ENCODE measurements at regions not wholly inside any gene's neighbourhood (a gene's known extent, or its start where the extent isn't known, plus 50 kb on each side); places are given as distances from the start of the nearest gene placed in this dataset.

- TF ChIP-seq, protein P1, sequence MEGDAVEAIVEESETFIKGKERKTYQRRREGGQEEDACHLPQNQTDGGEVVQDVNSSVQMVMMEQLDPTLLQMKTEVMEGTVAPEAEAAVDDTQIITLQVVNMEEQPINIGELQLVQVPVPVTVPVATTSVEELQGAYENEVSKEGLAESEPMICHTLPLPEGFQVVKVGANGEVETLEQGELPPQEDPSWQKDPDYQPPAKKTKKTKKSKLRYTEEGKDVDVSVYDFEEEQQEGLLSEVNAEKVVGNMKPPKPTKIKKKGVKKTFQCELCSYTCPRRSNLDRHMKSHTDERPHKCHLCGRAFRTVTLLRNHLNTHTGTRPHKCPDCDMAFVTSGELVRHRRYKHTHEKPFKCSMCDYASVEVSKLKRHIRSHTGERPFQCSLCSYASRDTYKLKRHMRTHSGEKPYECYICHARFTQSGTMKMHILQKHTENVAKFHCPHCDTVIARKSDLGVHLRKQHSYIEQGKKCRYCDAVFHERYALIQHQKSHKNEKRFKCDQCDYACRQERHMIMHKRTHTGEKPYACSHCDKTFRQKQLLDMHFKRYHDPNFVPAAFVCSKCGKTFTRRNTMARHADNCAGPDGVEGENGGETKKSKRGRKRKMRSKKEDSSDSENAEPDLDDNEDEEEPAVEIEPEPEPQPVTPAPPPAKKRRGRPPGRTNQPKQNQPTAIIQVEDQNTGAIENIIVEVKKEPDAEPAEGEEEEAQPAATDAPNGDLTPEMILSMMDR (IDR thresholded peaks at IDR 0.05; ENCODE audit: insufficient read depth, low read length): no peak
- TF ChIP-seq, protein P2, sequence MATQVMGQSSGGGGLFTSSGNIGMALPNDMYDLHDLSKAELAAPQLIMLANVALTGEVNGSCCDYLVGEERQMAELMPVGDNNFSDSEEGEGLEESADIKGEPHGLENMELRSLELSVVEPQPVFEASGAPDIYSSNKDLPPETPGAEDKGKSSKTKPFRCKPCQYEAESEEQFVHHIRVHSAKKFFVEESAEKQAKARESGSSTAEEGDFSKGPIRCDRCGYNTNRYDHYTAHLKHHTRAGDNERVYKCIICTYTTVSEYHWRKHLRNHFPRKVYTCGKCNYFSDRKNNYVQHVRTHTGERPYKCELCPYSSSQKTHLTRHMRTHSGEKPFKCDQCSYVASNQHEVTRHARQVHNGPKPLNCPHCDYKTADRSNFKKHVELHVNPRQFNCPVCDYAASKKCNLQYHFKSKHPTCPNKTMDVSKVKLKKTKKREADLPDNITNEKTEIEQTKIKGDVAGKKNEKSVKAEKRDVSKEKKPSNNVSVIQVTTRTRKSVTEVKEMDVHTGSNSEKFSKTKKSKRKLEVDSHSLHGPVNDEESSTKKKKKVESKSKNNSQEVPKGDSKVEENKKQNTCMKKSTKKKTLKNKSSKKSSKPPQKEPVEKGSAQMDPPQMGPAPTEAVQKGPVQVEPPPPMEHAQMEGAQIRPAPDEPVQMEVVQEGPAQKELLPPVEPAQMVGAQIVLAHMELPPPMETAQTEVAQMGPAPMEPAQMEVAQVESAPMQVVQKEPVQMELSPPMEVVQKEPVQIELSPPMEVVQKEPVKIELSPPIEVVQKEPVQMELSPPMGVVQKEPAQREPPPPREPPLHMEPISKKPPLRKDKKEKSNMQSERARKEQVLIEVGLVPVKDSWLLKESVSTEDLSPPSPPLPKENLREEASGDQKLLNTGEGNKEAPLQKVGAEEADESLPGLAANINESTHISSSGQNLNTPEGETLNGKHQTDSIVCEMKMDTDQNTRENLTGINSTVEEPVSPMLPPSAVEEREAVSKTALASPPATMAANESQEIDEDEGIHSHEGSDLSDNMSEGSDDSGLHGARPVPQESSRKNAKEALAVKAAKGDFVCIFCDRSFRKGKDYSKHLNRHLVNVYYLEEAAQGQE (IDR thresholded peaks at IDR 0.05; ENCODE audit: insufficient replicate concordance, low read depth): no peak
- TF ChIP-seq POLR2AphosphoS5 (IDR thresholded peaks at IDR 0.05; ENCODE audit: low read depth) (no peak), SPI1 (IDR thresholded peaks at IDR 0.05; ENCODE audit: borderline replicate concordance, low read depth) (no peak)
These were observed 950.0 kb upstream of the NXPH2 start for GRCh38 chr2:139730197-139730596.
